PC-3 (cell line): ENCODE measurements at regions not wholly inside any gene's neighbourhood (a gene's known extent, or its start where the extent isn't known, plus 50 kb on each side); places are given as distances from the start of the nearest gene placed in this dataset.
"Not testable (repeated sequence)": the region's sequence is repeated elsewhere in the genome, so short reads cannot be mapped to it uniquely, and the experiment has no call there.

Source experiments
- ATAC-seq: fragments of 200-7000 bp; cut with Tn5 transposase; 2 replicates; pipeline ENCODE4 v1.9.1; 2020; ENCODE audit warnings: mild to moderate bottlenecking, moderate library complexity
- BruUV-seq: library from RNA; stranded (reverse); fragments of 400-500 nt; replicated peaks from 2 replicates; lab custom pipeline; 2021; lab: Mats Ljungman, UMichigan
- CTCF ChIA-PET: fragments of 300-600 bp; sonication (Branson Sonifier 250); formaldehyde crosslinking; loops from one replicate; lab custom pipeline; 2022; ENCODE audit warnings: antibody characterized with exemption; lab: Charles Lee
- POLR2A ChIA-PET: fragments of 300-600 bp; sonication (Branson Sonifier 250); formaldehyde crosslinking; loops from one replicate; lab custom pipeline; 2022; ENCODE audit warnings: antibody characterized with exemption; ENCODE audit not compliant: unreplicated experiment; lab: Charles Lee
- DNase-seq: peaks from one replicate; pipeline ENCODE4 v3.0.0-alpha.2; 2015
- H2AFZ ChIP-seq: fragments of 300-600 bp; sonication (generic); 2 replicates; pipeline ENCODE4 v1.6.0; 2016; ENCODE audit warnings: antibody characterized with exemption, low read length
- H3F3A ChIP-seq: fragments of 300-600 bp; sonication (generic); one replicate; pipeline ENCODE4 v1.6.0; 2017; ENCODE audit warnings: antibody characterized with exemption, low read length, control low read depth, mild to moderate bottlenecking; ENCODE audit not compliant: unreplicated experiment
- H3K27ac ChIP-seq: fragments of 300-600 bp; sonication (generic); 2 replicates; pipeline ENCODE4 v1.5.1; 2016; ENCODE audit warnings: mild to moderate bottlenecking, low read length
- H3K27me3 ChIP-seq: fragments of 300-600 bp; sonication (generic); 2 replicates; pipeline ENCODE4 v1.6.1; 2016; ENCODE audit warnings: low read length, mixed read lengths
- H3K36me3 ChIP-seq: fragments of 300-600 bp; sonication (generic); 2 replicates; pipeline ENCODE4 v1.6.1; 2016; ENCODE audit warnings: low read depth, mixed run types, low read length, mixed read lengths
- H3K4me1 ChIP-seq: fragments of 300-600 bp; sonication (generic); 2 replicates; pipeline ENCODE4 v1.5.1; 2016; ENCODE audit warnings: low read length; ENCODE audit not compliant: insufficient read depth
- H3K4me2 ChIP-seq: fragments of 300-600 bp; sonication (generic); 2 replicates; pipeline ENCODE4 v1.6.0; 2016; ENCODE audit warnings: low read length
- H3K4me3 ChIP-seq: fragments of 300-600 bp; sonication (generic); 2 replicates; pipeline ENCODE4 v1.5.1; 2016; ENCODE audit warnings: mild to moderate bottlenecking, low read length, mixed read lengths
- H3K79me2 ChIP-seq: fragments of 300-600 bp; sonication (generic); 2 replicates; pipeline ENCODE4 v1.6.1; 2017; ENCODE audit warnings: low read length, mixed read lengths
- H3K9ac ChIP-seq: fragments of 300-600 bp; sonication (generic); 2 replicates; pipeline ENCODE4 v1.6.0; 2016; ENCODE audit warnings: mild to moderate bottlenecking, low read length
- H3K9me2 ChIP-seq: fragments of 300-600 bp; sonication (generic); replicated peaks from 2 replicates; pipeline ENCODE4 v1.6.1; 2016; ENCODE audit warnings: mixed run types, low read length, mixed read lengths
- H3K9me3 ChIP-seq: fragments of 300-600 bp; sonication (generic); 2 replicates; pipeline ENCODE4 v1.6.1; 2016; ENCODE audit warnings: low read length, mixed read lengths
- H4K20me1 ChIP-seq: fragments of 300-600 bp; sonication (generic); 2 replicates; pipeline ENCODE4 v1.6.1; 2016; ENCODE audit warnings: low read length, mixed read lengths
- CTCF ChIP-seq: fragments of 300-600 bp; sonication (generic); conservative IDR thresholded peaks from 2 replicates; pipeline ENCODE4 v1.5.1; 2017; ENCODE audit warnings: antibody characterized with exemption, low read depth, mild to moderate bottlenecking, low read length
- EZH2 ChIP-seq: fragments of 300-600 bp; sonication (generic); IDR thresholded peaks from one replicate; pipeline ENCODE4 v1.6.1; 2017; ENCODE audit warnings: antibody characterized with exemption, mild to moderate bottlenecking, low read length; ENCODE audit not compliant: unreplicated experiment
- EZH2phosphoT487 ChIP-seq: fragments of 300-600 bp; sonication (generic); IDR thresholded peaks from 2 replicates; pipeline ENCODE4 v1.6.1; 2018; ENCODE audit warnings: mild to moderate bottlenecking, antibody characterized with exemption, low read length, borderline replicate concordance
- intact Hi-C: fragments of 100-400 bp; cut with micrococcal nuclease; formaldehyde crosslinking; loops from 2 replicates; pipeline ENCODE4 v1.9.0; 2023

GRCh38 chr1:90291431-90292216, 296.7 kb downstream of the ZNF326 start:
- Histone ChIP-seq H3F3A (no peaks in the 10 kb centered on the region), H4K20me1 (no peaks in the 10 kb centered on the region), H2AFZ (no peak overlapping the region), H3K79me2 (no peaks in the 10 kb centered on the region), H3K4me1 (no peaks in the 10 kb centered on the region), H3K4me3 (no peak overlapping the region), H3K27me3 (peaks cover 33% of the 10 kb centered on the region), H3K27ac (no peak overlapping the region), H3K36me3 (no peaks in the 10 kb centered on the region), H3K9me3 (no peaks in the 10 kb centered on the region), H3K4me2 (no peak overlapping the region), H3K9me2 (no peaks in the 10 kb centered on the region), H3K9ac (no peak overlapping the region)
- ATAC-seq (no peak), DNase-seq (no peak)
- POLR2A ChIA-PET, result no interaction called here
- intact Hi-C loops, result no loop called here
- BruUV-seq, result no TSS peak
- TF ChIP-seq EZH2, result no peak
- TF ChIP-seq CTCF, result no peak
- no peak for TF ChIP-seq EZH2phosphoT487
- CTCF ChIA-PET, result no interaction called here

GRCh38 chr1:90282811-90283210, 287.9 kb downstream of the ZNF326 start:
- ChIA-PET CTCF (no interaction called here), POLR2A (no interaction called here)
- H2AFZ ChIP-seq, result no peak overlapping the region
- no peaks in the 10 kb centered on the region for H3K36me3 ChIP-seq
- no peaks in the 10 kb centered on the region for H4K20me1 ChIP-seq
- no peaks in the 10 kb centered on the region for H3K9me3 ChIP-seq
- intact Hi-C loops, result no loop called here
- no peak for TF ChIP-seq CTCF
- no peak for TF ChIP-seq EZH2
- no peak for TF ChIP-seq EZH2phosphoT487
- H3K27me3 ChIP-seq, result peaks cover 15% of the 10 kb centered on the region; the same call in 1 of the 2 replicates
- H3K4me1 ChIP-seq, result no peaks in the 10 kb centered on the region
- DNase-seq, result no peak
- no peaks in the 10 kb centered on the region for H3K9me2 ChIP-seq
- no peak overlapping the region for H3K27ac ChIP-seq
- no peak for ATAC-seq
- H3K79me2 ChIP-seq, result no peaks in the 10 kb centered on the region
- H3K4me2 ChIP-seq, result no peak overlapping the region
- no peak overlapping the region for H3K9ac ChIP-seq
- H3K4me3 ChIP-seq, result no peak overlapping the region
- H3F3A ChIP-seq, result no peaks in the 10 kb centered on the region
- BruUV-seq, result no TSS peak

- H3K79me2 ChIP-seq, H3K4me2 ChIP-seq, CTCF ChIA-PET, H3K4me1 ChIP-seq, H3K36me3 ChIP-seq, ATAC-seq, H3K27ac ChIP-seq, BruUV-seq, DNase-seq, H2AFZ ChIP-seq, H3K9me2 ChIP-seq, POLR2A ChIA-PET, H3K4me3 ChIP-seq, H3K9ac ChIP-seq, intact Hi-C loops, H3F3A ChIP-seq, H4K20me1 ChIP-seq, H3K9me3 ChIP-seq: not testable (repeated sequence)
- H3K27me3 ChIP-seq, result peaks cover 19% of the 10 kb centered on the region; the same call in 1 of the 2 replicates
These were observed 287.0 kb downstream of the ZNF326 start for GRCh38 chr1:90281886-90282285.
